HG03175 (cell line): ENCODE measurements at regions not wholly inside any gene's neighbourhood (a gene's known extent, or its start where the extent isn't known, plus 50 kb on each side); places are given as distances from the start of the nearest gene placed in this dataset.
A peak's percentile ranks its signal among the peaks of the same experiment; 100 is the strongest.

Source experiments
- ATAC-seq: cut with Tn5 transposase; IDR thresholded peaks from one replicate; pipeline ENCODE4 v1.9.1; 2021; ENCODE audit warnings: mild to moderate bottlenecking, moderate library complexity; ENCODE audit not compliant: unreplicated experiment

GRCh38 chr3:16807391-16807790 is 77.4 kb upstream of the PLCL2 start:
- no peak for ATAC-seq

- no peak for ATAC-seq
These were observed 76.2 kb upstream of the PLCL2 start for GRCh38 chr3:16808393-16809107.

GRCh38 chr3:16809482-16809881 is 75.3 kb upstream of the PLCL2 start:
- no peak for ATAC-seq

- no peak for ATAC-seq
These were observed 74.8 kb upstream of the PLCL2 start for GRCh38 chr3:16809993-16810392.

- no peak for ATAC-seq
These were observed 74.0 kb upstream of the PLCL2 start for GRCh38 chr3:16810593-16811367.

- no peak for ATAC-seq
These were observed 72.8 kb upstream of the PLCL2 start for GRCh38 chr3:16811950-16812349.

GRCh38 chr3:16813336-16813735 is 71.4 kb upstream of the PLCL2 start:
- no peak for ATAC-seq

GRCh38 chr3:16816048-16816780 is 68.5 kb upstream of the PLCL2 start:
- ATAC-seq = peak; percentile 64

GRCh38 chr3:16817197-16817596 is 67.6 kb upstream of the PLCL2 start:
- ATAC-seq = no peak

- no peak for ATAC-seq
These were observed 66.6 kb upstream of the PLCL2 start for GRCh38 chr3:16818194-16818593.

- ATAC-seq = no peak
These were observed 65.8 kb upstream of the PLCL2 start for GRCh38 chr3:16818945-16819344.

GRCh38 chr3:16820485-16820884 is 64.3 kb upstream of the PLCL2 start:
- no peak for ATAC-seq

- no peak for ATAC-seq
These were observed 63.7 kb upstream of the PLCL2 start for GRCh38 chr3:16821053-16821452.

- peak; percentile 74 for ATAC-seq
These were observed 60.6 kb upstream of the PLCL2 start for GRCh38 chr3:16824081-16824696.

GRCh38 chr3:16825617-16826204 is 59.0 kb upstream of the PLCL2 start:
- ATAC-seq = no peak

GRCh38 chr3:16828815-16829214 is 55.9 kb upstream of the PLCL2 start:
- ATAC-seq = peak; percentile 60

- no peak for ATAC-seq
These were observed 52.9 kb upstream of the PLCL2 start for GRCh38 chr3:16831846-16832245.

GRCh38 chr3:16834214-16834613 is 50.5 kb upstream of the PLCL2 start:
- ATAC-seq = no peak

- no peak for ATAC-seq
These were observed 50.0 kb upstream of the PLCL2 start for GRCh38 chr3:16834753-16835152.
